ENCODE measurements at regions not wholly inside any gene's neighbourhood (a gene's known extent, or its start where the extent isn't known, plus 50 kb on each side); places are given as distances from the start of the nearest gene placed in this dataset.

DNA sequence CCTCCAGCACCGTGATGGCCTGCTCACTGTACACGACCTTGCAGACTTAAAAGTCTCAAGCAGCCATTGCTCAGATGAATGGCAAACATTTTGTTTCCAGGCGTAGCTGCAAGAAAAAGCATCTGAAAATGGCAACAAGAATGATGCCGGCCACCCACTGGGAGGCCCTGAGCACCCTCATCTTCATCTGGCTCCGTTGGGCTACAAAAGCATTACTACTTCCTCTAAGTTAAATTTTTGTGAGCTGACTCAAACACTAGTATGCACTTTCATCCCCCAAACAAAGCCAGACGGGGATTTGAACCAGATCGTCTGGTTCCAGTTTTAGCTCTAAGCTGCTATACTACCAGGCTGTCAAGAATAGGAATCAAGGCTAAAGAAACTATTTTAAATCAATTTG is 116.6 kb upstream of the CDK1 start:
- Histone ChIP-seq H3K27ac (ENCODE audit: low read depth in 1 of 2, low read length in 2 of 2) (no peak overlapping the region), H3K4me1 (ENCODE audit: insufficient read depth, low read length) (peaks cover 12% of the 10 kb centered on the region), H3K4me3 (ENCODE audit: low read length) (no peak overlapping the region), H3K9me3 (ENCODE audit: control insufficient read depth in 1 of 2, insufficient read depth in 1 of 2, low read length in 2 of 2) (peaks cover 0 to 4% of the 10 kb centered on the region in 2 experiments), H3K36me3 (ENCODE audit: insufficient read depth, low read length) (no peaks in the 10 kb centered on the region), H3K27me3 (ENCODE audit: control insufficient read depth in 1 of 2, insufficient read depth in 2 of 2, low read length in 2 of 2) (no peaks in the 10 kb centered on the region)
- intact Hi-C loops (cut with DNase I, micrococcal nuclease): loop anchor here in 1 of 2 experiments (5.0 kb wide), 2 partner anchors 71 to 106 kb away; no protein-coding TSS in a partner anchor
- Mint-ChIP-seq H3K4me1 (ENCODE audit: low read depth) (peaks cover 62% of the 10 kb centered on the region), H3K36me3 (ENCODE audit: low read depth) (peaks cover 17% of the 10 kb centered on the region), H3K9me3 (no peaks in the 10 kb centered on the region), H3K27me3 (no peaks in the 10 kb centered on the region), H3K4me3 (no peak overlapping the region), H3K27ac (peak overlapping the region; percentile 22)
- POLR2A ChIA-PET: interaction anchor here (0.6 kb wide), 1 partner anchor 1238 kb away, joined by 3 read pairs; no protein-coding TSS in a partner anchor
- no peak for DNase-seq
- CTCF ChIA-PET: interaction anchor here (1.3 kb wide), 1 partner anchor 11 kb away, joined by 3 read pairs; no protein-coding TSS in a partner anchor
- no peak for ATAC-seq (ENCODE audit: poor library complexity)
- TF ChIP-seq, protein P1, sequence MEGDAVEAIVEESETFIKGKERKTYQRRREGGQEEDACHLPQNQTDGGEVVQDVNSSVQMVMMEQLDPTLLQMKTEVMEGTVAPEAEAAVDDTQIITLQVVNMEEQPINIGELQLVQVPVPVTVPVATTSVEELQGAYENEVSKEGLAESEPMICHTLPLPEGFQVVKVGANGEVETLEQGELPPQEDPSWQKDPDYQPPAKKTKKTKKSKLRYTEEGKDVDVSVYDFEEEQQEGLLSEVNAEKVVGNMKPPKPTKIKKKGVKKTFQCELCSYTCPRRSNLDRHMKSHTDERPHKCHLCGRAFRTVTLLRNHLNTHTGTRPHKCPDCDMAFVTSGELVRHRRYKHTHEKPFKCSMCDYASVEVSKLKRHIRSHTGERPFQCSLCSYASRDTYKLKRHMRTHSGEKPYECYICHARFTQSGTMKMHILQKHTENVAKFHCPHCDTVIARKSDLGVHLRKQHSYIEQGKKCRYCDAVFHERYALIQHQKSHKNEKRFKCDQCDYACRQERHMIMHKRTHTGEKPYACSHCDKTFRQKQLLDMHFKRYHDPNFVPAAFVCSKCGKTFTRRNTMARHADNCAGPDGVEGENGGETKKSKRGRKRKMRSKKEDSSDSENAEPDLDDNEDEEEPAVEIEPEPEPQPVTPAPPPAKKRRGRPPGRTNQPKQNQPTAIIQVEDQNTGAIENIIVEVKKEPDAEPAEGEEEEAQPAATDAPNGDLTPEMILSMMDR (IDR thresholded peaks at IDR 0.05): no peak

DNA sequence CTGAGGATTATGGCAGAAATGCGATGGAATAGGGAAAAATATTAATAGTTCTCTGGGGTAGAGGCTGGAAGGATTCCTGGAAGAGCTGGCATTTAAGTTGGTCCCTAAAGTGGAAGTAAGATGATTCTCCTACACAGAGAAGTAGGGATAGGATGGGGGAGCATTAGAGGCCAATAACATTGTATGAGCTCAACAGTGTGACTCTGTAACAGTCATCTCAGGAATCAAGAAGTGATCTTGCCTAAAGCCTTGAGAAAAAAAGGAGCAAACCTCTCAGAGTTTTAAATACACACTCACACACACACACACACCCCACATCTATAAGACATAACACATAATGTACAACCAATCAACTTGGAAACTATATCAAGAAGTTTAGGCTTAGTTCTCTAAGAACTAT is 117.7 kb upstream of the CDK1 start:
- Histone ChIP-seq H3K27me3 (ENCODE audit: control insufficient read depth in 1 of 2, insufficient read depth in 2 of 2, low read length in 2 of 2) (no peaks in the 10 kb centered on the region), H3K27ac (ENCODE audit: low read depth in 1 of 2, low read length in 2 of 2) (no peak overlapping the region), H3K4me1 (ENCODE audit: insufficient read depth, low read length) (peaks cover 12% of the 10 kb centered on the region), H3K36me3 (ENCODE audit: insufficient read depth, low read length) (no peaks in the 10 kb centered on the region), H3K9me3 (ENCODE audit: control insufficient read depth in 1 of 2, insufficient read depth in 1 of 2, low read length in 2 of 2) (peaks cover 0 to 4% of the 10 kb centered on the region in 2 experiments), H3K4me3 (ENCODE audit: low read length) (no peak overlapping the region)
- no peak for ATAC-seq (ENCODE audit: poor library complexity)
- Mint-ChIP-seq H3K36me3 (ENCODE audit: low read depth) (peaks cover 17% of the 10 kb centered on the region), H3K4me3 (no peak overlapping the region), H3K27me3 (no peaks in the 10 kb centered on the region), H3K27ac (peak overlapping the region; percentile 3), H3K4me1 (ENCODE audit: low read depth) (peaks cover 53% of the 10 kb centered on the region), H3K9me3 (no peaks in the 10 kb centered on the region)
- CTCF ChIA-PET: no interaction called here
- intact Hi-C loops (cut with DNase I, micrococcal nuclease): loop anchor here in 1 of 2 experiments (5.0 kb wide), 2 partner anchors 72 to 107 kb away; no protein-coding TSS in a partner anchor
- TF ChIP-seq, protein P1 (IDR thresholded peaks at IDR 0.05): no peak
- no peak for DNase-seq
- POLR2A ChIA-PET: interaction anchor here (1.6 kb wide), 1 partner anchor 11 kb away, joined by 4 read pairs; no protein-coding TSS in a partner anchor

DNA sequence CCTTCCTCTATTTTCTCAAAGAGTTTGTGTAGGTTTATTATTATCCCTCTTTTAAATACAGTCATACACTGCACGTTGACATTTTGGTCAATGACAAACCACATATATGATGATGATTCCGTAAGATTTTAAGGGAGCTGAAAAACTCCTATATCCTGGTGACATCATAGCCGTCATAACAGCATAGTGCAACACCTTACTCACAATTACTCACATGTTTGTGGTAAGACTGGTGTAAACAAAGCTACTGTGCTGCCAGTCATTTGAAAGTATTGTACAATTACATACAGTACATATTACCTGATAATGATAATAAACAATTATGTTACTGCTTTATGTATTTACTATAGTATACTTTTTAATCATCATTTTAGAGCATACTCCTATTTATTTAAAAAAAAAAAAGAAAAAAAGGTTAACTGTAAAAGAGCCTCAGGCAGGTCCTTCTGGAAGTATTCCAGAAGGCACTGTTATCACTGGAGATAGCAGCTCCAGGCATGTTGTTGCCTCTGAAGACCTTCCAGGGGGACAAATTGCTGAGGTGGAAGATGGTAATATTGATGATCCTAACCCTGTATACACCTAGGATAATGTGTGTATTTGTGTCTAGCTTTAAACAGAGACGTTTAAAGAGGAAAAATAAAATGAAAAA is 123.3 kb upstream of the CDK1 start:
- Histone ChIP-seq H3K27me3 (ENCODE audit: control insufficient read depth in 1 of 2, insufficient read depth in 2 of 2, low read length in 2 of 2) (no peaks in the 10 kb centered on the region), H3K27ac (ENCODE audit: low read depth in 1 of 2, low read length in 2 of 2) (no peak overlapping the region), H3K9me3 (ENCODE audit: control insufficient read depth in 1 of 2, insufficient read depth in 1 of 2, low read length in 2 of 2) (peaks cover 0 to 4% of the 10 kb centered on the region in 2 experiments), H3K4me1 (ENCODE audit: insufficient read depth, low read length) (no peaks in the 10 kb centered on the region), H3K4me3 (ENCODE audit: low read length) (no peak overlapping the region), H3K36me3 (ENCODE audit: insufficient read depth, low read length) (no peaks in the 10 kb centered on the region)
- no peak overlapping the region for H3K27ac Mint-ChIP-seq
- intact Hi-C loops (cut with DNase I, micrococcal nuclease): no loop called here
- peaks cover 32% of the 10 kb centered on the region for H3K4me1 Mint-ChIP-seq (ENCODE audit: low read depth)
- H3K27me3 Mint-ChIP-seq: no peaks in the 10 kb centered on the region
- TF ChIP-seq, protein P1 (IDR thresholded peaks at IDR 0.05): no peak
- ChIA-PET CTCF (interaction anchor here (1.1 to 1.9 kb wide), 3 partner anchors 12 to 114 kb away, joined by 3 to 5 read pairs (median 4); no protein-coding TSS in a partner anchor), POLR2A (interaction anchor here (0.6 to 1.5 kb wide), 2 partner anchors 9 to 81 kb away, joined by 3 read pairs; no protein-coding TSS in a partner anchor)
- no peaks in the 10 kb centered on the region for H3K9me3 Mint-ChIP-seq
- no peak overlapping the region for H3K4me3 Mint-ChIP-seq
- DNase-seq (no peak), ATAC-seq (ENCODE audit: poor library complexity) (no peak)
- peaks cover 11% of the 10 kb centered on the region for H3K36me3 Mint-ChIP-seq (ENCODE audit: low read depth)
